GM23338 (cell line): ENCODE measurements at regions not wholly inside any gene's neighbourhood (a gene's known extent, or its start where the extent isn't known, plus 50 kb on each side); places are given as distances from the start of the nearest gene placed in this dataset.
A peak's percentile ranks its signal among the peaks of the same experiment; 100 is the strongest.

Experiments used
- ATAC-seq: fragments of 200-7000 bp; cut with Tn5 transposase; 3 replicates; pipeline ENCODE4 v1.9.1; 2020
- DNase-seq: peaks from one replicate; pipeline ENCODE4 v3.0.0-alpha.2; 2015; ENCODE audit warnings: low spot score
- H2AFZ ChIP-seq: fragments of 200-600 bp; sonication (generic); 2 replicates; pipeline ENCODE4 v1.8.0; 2016; ENCODE audit warnings: antibody characterized with exemption, mild to moderate bottlenecking, moderate library complexity
- H3F3A ChIP-seq: fragments of 200-600 bp; sonication (generic); replicated peaks from 2 replicates; pipeline ENCODE4 v1.8.0; 2017; ENCODE audit warnings: antibody characterized with exemption, mixed run types, low read depth
- H3K27ac ChIP-seq: fragments of 200-600 bp; sonication (generic); 2 replicates; pipeline ENCODE4 v1.6.1; 2016; ENCODE audit warnings: low read depth
- H3K27me3 ChIP-seq: fragments of 200-600 bp; sonication (generic); 2 replicates; pipeline ENCODE4 v1.8.0; 2016; ENCODE audit warnings: mild to moderate bottlenecking, mixed run types, moderate library complexity; ENCODE audit not compliant: insufficient read depth
- H3K36me3 ChIP-seq: fragments of 200-600 bp; sonication (generic); 2 replicates; pipeline ENCODE4 v1.8.0; 2016; ENCODE audit warnings: mild to moderate bottlenecking; ENCODE audit not compliant: insufficient read depth
- H3K4me1 ChIP-seq: fragments of 200-600 bp; sonication (generic); 2 replicates; pipeline ENCODE4 v1.8.0; 2016; ENCODE audit warnings: mild to moderate bottlenecking, moderate library complexity; ENCODE audit not compliant: insufficient read depth
- H3K4me2 ChIP-seq: fragments of 200-600 bp; sonication (generic); 2 replicates; pipeline ENCODE4 v1.7.1; 2017; ENCODE audit warnings: mixed run types
- H3K4me3 ChIP-seq: fragments of 200-600 bp; sonication (generic); 2 replicates; pipeline ENCODE4 v1.6.1; 2016; ENCODE audit warnings: mixed run types
- H3K79me2 ChIP-seq: fragments of 200-600 bp; sonication (generic); replicated peaks from 2 replicates; pipeline ENCODE4 v1.8.0; 2017; ENCODE audit warnings: mild to moderate bottlenecking; ENCODE audit not compliant: insufficient read depth
- H3K9me2 ChIP-seq: fragments of 200-600 bp; sonication (generic); 2 replicates; pipeline ENCODE4 v1.8.0; 2017; ENCODE audit not compliant: insufficient read depth
- H4K20me1 ChIP-seq: fragments of 200-600 bp; sonication (generic); replicated peaks from 2 replicates; pipeline ENCODE4 v1.8.0; 2017; ENCODE audit warnings: mild to moderate bottlenecking; ENCODE audit not compliant: insufficient read depth
- H3K27ac Mint-ChIP-seq: 2 replicates; pipeline ENCODE4 v1.8.0; 2020; ENCODE audit warnings: inconsistent platforms, mild to moderate bottlenecking, moderate library complexity, mixed read lengths
- H3K27me3 Mint-ChIP-seq: 3 replicates; pipeline ENCODE4 v1.8.0; 2022; ENCODE audit warnings: low read depth, mild to moderate bottlenecking, moderate library complexity, mixed read lengths, inconsistent platforms; ENCODE audit not compliant: insufficient read depth, poor library complexity
- H3K36me3 Mint-ChIP-seq: 3 replicates; pipeline ENCODE4 v1.8.0; 2021; ENCODE audit warnings: low read depth, mild to moderate bottlenecking, inconsistent platforms, moderate library complexity, mixed read lengths
- H3K4me1 Mint-ChIP-seq: 3 replicates; pipeline ENCODE4 v1.8.0; 2020; ENCODE audit warnings: mild to moderate bottlenecking, inconsistent platforms, mixed read lengths
- H3K4me3 Mint-ChIP-seq: 3 replicates; pipeline ENCODE4 v1.8.0; 2021; ENCODE audit warnings: moderate library complexity, mild to moderate bottlenecking, inconsistent platforms, mixed read lengths
- H3K9me3 Mint-ChIP-seq: 3 replicates; pipeline ENCODE4 v1.8.0; 2020; ENCODE audit warnings: moderate library complexity, mild to moderate bottlenecking, inconsistent platforms, mixed read lengths
- CREB1 ChIP-seq: fragments of 250-450 bp; sonication (Bioruptor Pico); IDR thresholded peaks from 2 replicates; pipeline ENCODE4 v1.5.0; 2020; ENCODE audit warnings: low read depth, mild to moderate bottlenecking, moderate library complexity
- CTCF ChIP-seq, 2 experiments: fragments of 200-600 bp in 1 of 2; sonication (generic) in 1 of 2; conservative IDR thresholded peaks; 2 replicates each; pipeline versions ENCODE4 v1.5.1 to v1.6.1; 2016 to 2017; ENCODE audit warnings: antibody characterized with exemption in 2 of 2, low read depth in 2 of 2, mild to moderate bottlenecking in 2 of 2, moderate library complexity in 1 of 2
- ETS1 ChIP-seq: IDR thresholded peaks from 2 replicates; pipeline ENCODE4 v1.6.1; 2016; ENCODE audit warnings: antibody characterized with exemption
- EZH2 ChIP-seq: fragments of 200-600 bp; sonication (generic); IDR thresholded peaks from one replicate; pipeline ENCODE4 v1.8.0; 2017; ENCODE audit warnings: antibody characterized with exemption, mild to moderate bottlenecking, low read depth; ENCODE audit not compliant: unreplicated experiment
- NANOG ChIP-seq: IDR thresholded peaks from 2 replicates; pipeline ENCODE4 v1.6.1; 2016; ENCODE audit warnings: antibody characterized with exemption, borderline replicate concordance
- POLR2AphosphoS5 ChIP-seq: IDR thresholded peaks from 2 replicates; pipeline ENCODE4 v1.6.1; 2016; ENCODE audit warnings: antibody characterized with exemption, low read depth
- STAT1 ChIP-seq: IDR thresholded peaks from one replicate; pipeline ENCODE4 v1.6.1; 2016; ENCODE audit warnings: antibody characterized with exemption; ENCODE audit not compliant: unreplicated experiment
- ZNF331 ChIP-seq: fragments of 250-450 bp; sonication (Bioruptor Pico); IDR thresholded peaks from 2 replicates; pipeline ENCODE4 v1.5.0; 2020; ENCODE audit warnings: low read depth, mild to moderate bottlenecking, moderate library complexity
- TF ChIP-seq, protein P1 (sequence below): fragments of 250-450 bp; sonication (Bioruptor Pico); IDR thresholded peaks from 2 replicates; pipeline ENCODE4 v1.5.0; 2020; ENCODE audit warnings: mild to moderate bottlenecking, moderate library complexity
- TF ChIP-seq, protein P2 (sequence below): IDR thresholded peaks from one replicate; pipeline ENCODE4 v1.6.1; 2018; ENCODE audit warnings: antibody characterized with exemption; ENCODE audit not compliant: unreplicated experiment

GRCh38 chr4:186927624-186928023 is 204.0 kb upstream of the FAT1 start:
- H3K9me3 Mint-ChIP-seq = peaks cover 10% of the 10 kb centered on the region; the same call in 2 of the 3 replicates
- no peak overlapping the region for H3K4me2 ChIP-seq
- H3K4me3 ChIP-seq = no peak overlapping the region
- H2AFZ ChIP-seq = no peak overlapping the region
- H3K4me3 Mint-ChIP-seq = no peak overlapping the region
- no peaks in the 10 kb centered on the region for H3K4me1 ChIP-seq
- H3K27ac Mint-ChIP-seq = no peak overlapping the region
- no peaks in the 10 kb centered on the region for H4K20me1 ChIP-seq
- DNase-seq (no peak), ATAC-seq (peak; percentile 55; the same call in 2 of the 3 replicates)
- H3K4me1 Mint-ChIP-seq = no peaks in the 10 kb centered on the region; the same call in 2 of the 3 replicates
- no peak for TF ChIP-seq CREB1
- H3F3A ChIP-seq = no peaks in the 10 kb centered on the region
- H3K9me2 ChIP-seq = no peaks in the 10 kb centered on the region
- H3K27ac ChIP-seq = no peak overlapping the region
- no peaks in the 10 kb centered on the region for H3K36me3 Mint-ChIP-seq
- no peaks in the 10 kb centered on the region for H3K79me2 ChIP-seq
- no peaks in the 10 kb centered on the region for H3K27me3 ChIP-seq
- no peaks in the 10 kb centered on the region for H3K27me3 Mint-ChIP-seq
- no peaks in the 10 kb centered on the region for H3K36me3 ChIP-seq

DNA sequence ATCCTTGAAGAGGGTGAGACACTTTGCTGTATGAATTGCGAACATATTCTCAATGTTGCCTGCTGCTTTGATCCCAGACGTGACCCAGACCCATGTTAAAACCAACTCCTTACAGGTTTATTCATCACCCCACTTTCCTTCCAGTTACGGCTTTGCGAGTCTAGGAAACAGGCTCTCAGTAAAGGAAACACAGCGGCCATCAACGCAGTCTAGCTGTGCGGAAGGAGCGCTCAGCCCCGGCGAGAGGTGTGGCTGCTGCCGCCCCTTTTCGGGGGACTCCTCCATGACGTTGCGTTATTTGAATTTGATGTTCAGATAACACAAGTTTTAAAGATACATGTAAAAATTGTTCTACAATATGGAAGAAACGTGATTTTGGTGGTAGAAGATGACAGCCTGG is 206.4 kb upstream of the FAT1 start:
- peak overlapping the region; percentile 74 for H2AFZ ChIP-seq
- no peaks in the 10 kb centered on the region for H4K20me1 ChIP-seq
- Mint-ChIP-seq H3K27ac (no peak overlapping the region), H3K4me3 (no peak overlapping the region), H3K4me1 (no peaks in the 10 kb centered on the region; the same call in 2 of the 3 replicates), H3K27me3 (no peaks in the 10 kb centered on the region), H3K9me3 (peaks cover 10% of the 10 kb centered on the region; the same call in 2 of the 3 replicates), H3K36me3 (no peaks in the 10 kb centered on the region)
- DNase-seq = no peak
- no peaks in the 10 kb centered on the region for H3K79me2 ChIP-seq
- H3K4me2 ChIP-seq = no peak overlapping the region
- no peaks in the 10 kb centered on the region for H3K4me1 ChIP-seq
- no peak overlapping the region for H3K27ac ChIP-seq
- H3F3A ChIP-seq = no peaks in the 10 kb centered on the region
- no peak for ATAC-seq
- H3K36me3 ChIP-seq = no peaks in the 10 kb centered on the region
- no peaks in the 10 kb centered on the region for H3K9me2 ChIP-seq
- H3K4me3 ChIP-seq = no peak overlapping the region
- no peaks in the 10 kb centered on the region for H3K27me3 ChIP-seq
- no peak for TF ChIP-seq NANOG
- no peak for TF ChIP-seq ZNF331
- no peak for TF ChIP-seq ETS1
- TF ChIP-seq, protein P1, sequence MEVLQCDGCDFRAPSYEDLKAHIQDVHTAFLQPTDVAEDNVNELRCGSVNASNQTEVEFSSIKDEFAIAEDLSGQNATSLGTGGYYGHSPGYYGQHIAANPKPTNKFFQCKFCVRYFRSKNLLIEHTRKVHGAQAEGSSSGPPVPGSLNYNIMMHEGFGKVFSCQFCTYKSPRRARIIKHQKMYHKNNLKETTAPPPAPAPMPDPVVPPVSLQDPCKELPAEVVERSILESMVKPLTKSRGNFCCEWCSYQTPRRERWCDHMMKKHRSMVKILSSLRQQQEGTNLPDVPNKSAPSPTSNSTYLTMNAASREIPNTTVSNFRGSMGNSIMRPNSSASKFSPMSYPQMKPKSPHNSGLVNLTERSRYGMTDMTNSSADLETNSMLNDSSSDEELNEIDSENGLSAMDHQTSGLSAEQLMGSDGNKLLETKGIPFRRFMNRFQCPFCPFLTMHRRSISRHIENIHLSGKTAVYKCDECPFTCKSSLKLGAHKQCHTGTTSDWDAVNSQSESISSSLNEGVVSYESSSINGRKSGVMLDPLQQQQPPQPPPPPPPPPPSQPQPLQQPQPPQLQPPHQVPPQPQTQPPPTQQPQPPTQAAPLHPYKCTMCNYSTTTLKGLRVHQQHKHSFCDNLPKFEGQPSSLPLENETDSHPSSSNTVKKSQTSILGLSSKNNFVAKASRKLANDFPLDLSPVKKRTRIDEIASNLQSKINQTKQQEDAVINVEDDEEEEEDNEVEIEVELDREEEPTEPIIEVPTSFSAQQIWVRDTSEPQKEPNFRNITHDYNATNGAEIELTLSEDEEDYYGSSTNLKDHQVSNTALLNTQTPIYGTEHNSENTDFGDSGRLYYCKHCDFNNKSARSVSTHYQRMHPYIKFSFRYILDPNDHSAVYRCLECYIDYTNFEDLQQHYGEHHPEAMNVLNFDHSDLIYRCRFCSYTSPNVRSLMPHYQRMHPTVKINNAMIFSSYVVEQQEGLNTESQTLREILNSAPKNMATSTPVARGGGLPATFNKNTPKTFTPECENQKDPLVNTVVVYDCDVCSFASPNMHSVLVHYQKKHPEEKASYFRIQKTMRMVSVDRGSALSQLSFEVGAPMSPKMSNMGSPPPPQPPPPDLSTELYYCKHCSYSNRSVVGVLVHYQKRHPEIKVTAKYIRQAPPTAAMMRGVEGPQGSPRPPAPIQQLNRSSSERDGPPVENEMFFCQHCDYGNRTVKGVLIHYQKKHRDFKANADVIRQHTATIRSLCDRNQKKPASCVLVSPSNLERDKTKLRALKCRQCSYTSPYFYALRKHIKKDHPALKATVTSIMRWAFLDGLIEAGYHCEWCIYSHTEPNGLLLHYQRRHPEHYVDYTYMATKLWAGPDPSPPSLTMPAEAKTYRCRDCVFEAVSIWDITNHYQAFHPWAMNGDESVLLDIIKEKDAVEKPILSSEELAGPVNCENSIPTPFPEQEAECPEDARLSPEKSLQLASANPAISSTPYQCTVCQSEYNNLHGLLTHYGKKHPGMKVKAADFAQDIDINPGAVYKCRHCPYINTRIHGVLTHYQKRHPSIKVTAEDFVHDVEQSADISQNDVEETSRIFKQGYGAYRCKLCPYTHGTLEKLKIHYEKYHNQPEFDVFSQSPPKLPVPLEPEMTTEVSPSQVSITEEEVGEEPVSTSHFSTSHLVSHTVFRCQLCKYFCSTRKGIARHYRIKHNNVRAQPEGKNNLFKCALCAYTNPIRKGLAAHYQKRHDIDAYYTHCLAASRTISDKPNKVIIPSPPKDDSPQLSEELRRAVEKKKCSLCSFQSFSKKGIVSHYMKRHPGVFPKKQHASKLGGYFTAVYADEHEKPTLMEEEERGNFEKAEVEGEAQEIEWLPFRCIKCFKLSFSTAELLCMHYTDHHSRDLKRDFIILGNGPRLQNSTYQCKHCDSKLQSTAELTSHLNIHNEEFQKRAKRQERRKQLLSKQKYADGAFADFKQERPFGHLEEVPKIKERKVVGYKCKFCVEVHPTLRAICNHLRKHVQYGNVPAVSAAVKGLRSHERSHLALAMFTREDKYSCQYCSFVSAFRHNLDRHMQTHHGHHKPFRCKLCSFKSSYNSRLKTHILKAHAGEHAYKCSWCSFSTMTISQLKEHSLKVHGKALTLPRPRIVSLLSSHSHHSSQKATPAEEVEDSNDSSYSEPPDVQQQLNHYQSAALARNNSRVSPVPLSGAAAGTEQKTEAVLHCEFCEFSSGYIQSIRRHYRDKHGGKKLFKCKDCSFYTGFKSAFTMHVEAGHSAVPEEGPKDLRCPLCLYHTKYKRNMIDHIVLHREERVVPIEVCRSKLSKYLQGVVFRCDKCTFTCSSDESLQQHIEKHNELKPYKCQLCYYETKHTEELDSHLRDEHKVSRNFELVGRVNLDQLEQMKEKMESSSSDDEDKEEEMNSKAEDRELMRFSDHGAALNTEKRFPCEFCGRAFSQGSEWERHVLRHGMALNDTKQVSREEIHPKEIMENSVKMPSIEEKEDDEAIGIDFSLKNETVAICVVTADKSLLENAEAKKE (CRISPR knock-in tag) = no peak
- no peak for TF ChIP-seq CTCF (conservative IDR thresholded peaks at IDR 0.05; ENCODE audit: low read depth in 2 of 2)
- TF ChIP-seq, protein P2, sequence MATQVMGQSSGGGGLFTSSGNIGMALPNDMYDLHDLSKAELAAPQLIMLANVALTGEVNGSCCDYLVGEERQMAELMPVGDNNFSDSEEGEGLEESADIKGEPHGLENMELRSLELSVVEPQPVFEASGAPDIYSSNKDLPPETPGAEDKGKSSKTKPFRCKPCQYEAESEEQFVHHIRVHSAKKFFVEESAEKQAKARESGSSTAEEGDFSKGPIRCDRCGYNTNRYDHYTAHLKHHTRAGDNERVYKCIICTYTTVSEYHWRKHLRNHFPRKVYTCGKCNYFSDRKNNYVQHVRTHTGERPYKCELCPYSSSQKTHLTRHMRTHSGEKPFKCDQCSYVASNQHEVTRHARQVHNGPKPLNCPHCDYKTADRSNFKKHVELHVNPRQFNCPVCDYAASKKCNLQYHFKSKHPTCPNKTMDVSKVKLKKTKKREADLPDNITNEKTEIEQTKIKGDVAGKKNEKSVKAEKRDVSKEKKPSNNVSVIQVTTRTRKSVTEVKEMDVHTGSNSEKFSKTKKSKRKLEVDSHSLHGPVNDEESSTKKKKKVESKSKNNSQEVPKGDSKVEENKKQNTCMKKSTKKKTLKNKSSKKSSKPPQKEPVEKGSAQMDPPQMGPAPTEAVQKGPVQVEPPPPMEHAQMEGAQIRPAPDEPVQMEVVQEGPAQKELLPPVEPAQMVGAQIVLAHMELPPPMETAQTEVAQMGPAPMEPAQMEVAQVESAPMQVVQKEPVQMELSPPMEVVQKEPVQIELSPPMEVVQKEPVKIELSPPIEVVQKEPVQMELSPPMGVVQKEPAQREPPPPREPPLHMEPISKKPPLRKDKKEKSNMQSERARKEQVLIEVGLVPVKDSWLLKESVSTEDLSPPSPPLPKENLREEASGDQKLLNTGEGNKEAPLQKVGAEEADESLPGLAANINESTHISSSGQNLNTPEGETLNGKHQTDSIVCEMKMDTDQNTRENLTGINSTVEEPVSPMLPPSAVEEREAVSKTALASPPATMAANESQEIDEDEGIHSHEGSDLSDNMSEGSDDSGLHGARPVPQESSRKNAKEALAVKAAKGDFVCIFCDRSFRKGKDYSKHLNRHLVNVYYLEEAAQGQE = no peak
- no peak for TF ChIP-seq POLR2AphosphoS5
- no peak for TF ChIP-seq EZH2
- TF ChIP-seq STAT1 = no peak
